Effector memory CD8-positive, alpha-beta T cell (primary cell): ENCODE measurements at regions not wholly inside any gene's neighbourhood (a gene's known extent, or its start where the extent isn't known, plus 50 kb on each side); places are given as distances from the start of the nearest gene placed in this dataset.

Source experiments
- ATAC-seq: fragments of 150-1000 bp; cut with Tn5 transposase; replicated peaks from 2 replicates; pipeline ENCODE4 v1.10.0; 2021; ENCODE audit warnings: mild to moderate bottlenecking, moderate library complexity
- DNase-seq, 3 experiments: peaks; one replicate each; pipeline ENCODE4 v3.0.0; 2021
- H3K27ac Mint-ChIP-seq, 2 donors: one replicate each; pipeline ENCODE4 v1.8.0; 2022; ENCODE audit warnings: mild to moderate bottlenecking in 2 of 2, mixed read lengths in 2 of 2, moderate library complexity in 2 of 2
- H3K27me3 Mint-ChIP-seq, 2 donors: one replicate each; pipeline ENCODE4 v1.8.0; 2022; ENCODE audit warnings: mixed read lengths in 2 of 2
- H3K36me3 Mint-ChIP-seq: one replicate; pipeline ENCODE4 v1.8.0; 2022; ENCODE audit warnings: mild to moderate bottlenecking, moderate library complexity, mixed read lengths; ENCODE audit not compliant: insufficient read depth
- H3K4me1 Mint-ChIP-seq, 2 donors: one replicate each; pipeline ENCODE4 v1.8.0; 2022; ENCODE audit warnings: low read depth in 2 of 2, mixed read lengths in 2 of 2
- H3K4me3 Mint-ChIP-seq, 2 donors: one replicate each; pipeline ENCODE4 v1.8.0; 2022; ENCODE audit warnings: mild to moderate bottlenecking in 2 of 2, mixed read lengths in 2 of 2, moderate library complexity in 2 of 2
- H3K9me3 Mint-ChIP-seq, 2 donors: one replicate each; pipeline ENCODE4 v1.8.0; 2022; ENCODE audit warnings: mixed read lengths in 2 of 2

DNA sequence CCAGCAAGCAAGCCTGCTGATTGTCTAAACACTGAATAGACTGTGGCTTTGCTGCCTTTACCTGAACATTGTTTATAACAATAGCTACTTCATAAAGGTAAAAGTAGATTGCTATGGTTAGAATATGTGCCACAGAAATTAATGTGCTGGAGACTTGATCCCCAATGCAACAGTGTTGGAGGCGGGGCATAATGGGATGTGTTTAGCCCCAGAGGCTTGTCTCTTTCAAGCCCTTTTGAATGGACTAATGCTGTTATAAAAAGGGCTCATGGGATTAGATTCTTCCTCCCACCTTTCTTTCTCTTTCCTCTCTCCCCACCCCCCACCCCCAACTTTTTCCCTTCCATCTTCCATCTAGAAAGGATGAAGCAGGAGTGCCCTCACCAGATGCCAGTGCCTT lies 80.2 kb upstream of the PPP2R5A start:
- Mint-ChIP-seq H3K9me3 (no peaks in the 10 kb centered on the region), H3K27me3 (no peaks in the 10 kb centered on the region), H3K36me3 (peaks cover 2% of the 10 kb centered on the region), H3K4me1 (peaks cover 0 to 1% of the 10 kb centered on the region in 2 donors), H3K27ac (no peak overlapping the region), H3K4me3 (no peak overlapping the region)
- ATAC-seq (no peak), DNase-seq (no peak)

DNA sequence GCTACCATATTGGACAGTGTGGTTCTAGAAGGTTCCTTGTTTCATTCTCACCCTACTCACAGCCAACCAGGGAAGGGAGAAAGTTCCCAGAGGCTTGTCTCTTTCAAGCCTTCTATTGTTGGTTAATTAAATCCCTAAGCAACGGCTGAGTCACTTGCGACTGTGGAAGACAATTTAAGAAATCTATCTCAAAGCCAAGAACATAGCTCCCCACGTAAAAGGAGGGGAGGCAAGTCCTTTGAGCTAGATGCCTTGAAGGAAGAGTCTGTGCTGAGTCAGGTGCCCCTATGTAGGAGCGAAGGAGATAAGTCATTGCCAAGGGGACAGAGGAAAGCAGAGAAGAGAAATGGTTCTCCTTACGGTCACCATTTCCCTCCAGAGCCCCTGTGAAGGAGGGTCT lies 79.4 kb upstream of the PPP2R5A start:
- Mint-ChIP-seq H3K27me3 (no peaks in the 10 kb centered on the region), H3K4me3 (no peak overlapping the region), H3K27ac (no peak overlapping the region), H3K36me3 (peaks cover 2% of the 10 kb centered on the region), H3K4me1 (peaks cover 0 to 1% of the 10 kb centered on the region in 2 donors), H3K9me3 (no peaks in the 10 kb centered on the region)
- DNase-seq (no peak), ATAC-seq (no peak)

DNA sequence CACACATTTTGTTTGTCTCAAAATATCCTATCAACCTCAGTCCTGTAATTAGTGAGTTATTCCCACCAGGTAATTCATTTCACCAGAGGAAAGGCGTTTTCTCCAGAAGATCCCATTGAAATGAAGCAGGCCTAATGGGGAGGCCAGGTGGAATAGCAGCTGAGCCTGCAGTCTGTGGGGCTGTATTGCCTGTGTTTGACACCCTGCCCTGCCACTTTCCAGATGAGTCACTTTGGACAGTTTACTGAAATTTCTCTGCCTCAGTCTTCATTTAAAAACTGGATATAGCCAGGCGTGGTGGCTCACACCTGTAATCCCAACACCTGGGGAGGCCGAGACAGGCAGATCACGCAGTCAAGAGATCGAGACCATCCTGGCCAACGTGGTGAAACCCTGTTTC lies 78.1 kb upstream of the PPP2R5A start:
- DNase-seq (no peak), ATAC-seq (no peak)
- Mint-ChIP-seq H3K27ac (no peak overlapping the region), H3K9me3 (no peaks in the 10 kb centered on the region), H3K36me3 (peaks cover 2% of the 10 kb centered on the region), H3K27me3 (no peaks in the 10 kb centered on the region), H3K4me1 (peaks cover 0 to 1% of the 10 kb centered on the region in 2 donors), H3K4me3 (no peak overlapping the region)

DNA sequence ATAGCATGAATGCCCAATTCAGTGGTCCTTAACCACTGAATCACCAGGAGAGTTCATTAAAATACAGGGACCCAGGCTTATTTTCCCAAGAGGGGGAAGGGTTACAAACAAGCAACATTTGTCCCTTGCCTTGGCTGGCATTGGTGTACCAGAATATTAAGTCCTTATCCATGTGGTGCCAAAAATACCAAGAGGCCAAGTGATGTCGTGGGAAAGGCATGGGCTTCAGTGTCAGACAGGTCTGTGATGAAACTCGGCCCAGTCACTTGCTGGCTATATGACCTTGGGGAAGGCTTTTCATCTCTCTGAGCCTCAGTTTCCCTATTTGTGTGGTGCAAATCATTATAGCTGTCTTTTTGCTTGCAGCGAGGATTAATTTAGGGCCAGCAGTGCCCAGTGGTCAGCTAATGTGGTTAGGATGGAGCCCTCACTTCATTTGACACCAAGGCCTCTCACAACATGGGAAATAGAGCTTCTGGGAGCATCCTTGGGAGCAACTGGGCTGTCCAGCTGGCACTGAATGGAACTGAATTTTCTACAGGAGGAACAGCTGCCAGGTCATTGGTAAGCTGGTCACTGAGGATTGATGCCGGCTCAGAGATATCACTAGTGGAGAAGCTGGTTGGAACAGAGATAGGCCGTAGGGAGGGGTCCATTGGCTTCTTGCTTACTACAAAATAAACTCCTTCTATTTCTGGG lies 77.2 kb upstream of the PPP2R5A start:
- peaks cover 2% of the 10 kb centered on the region for H3K36me3 Mint-ChIP-seq
- ATAC-seq (no peak), DNase-seq (no peak)
- H3K27ac Mint-ChIP-seq, result no peak overlapping the region
- H3K27me3 Mint-ChIP-seq, result no peaks in the 10 kb centered on the region
- H3K4me1 Mint-ChIP-seq, result no peaks in the 10 kb centered on the region
- no peak overlapping the region for H3K4me3 Mint-ChIP-seq
- no peaks in the 10 kb centered on the region for H3K9me3 Mint-ChIP-seq

DNA sequence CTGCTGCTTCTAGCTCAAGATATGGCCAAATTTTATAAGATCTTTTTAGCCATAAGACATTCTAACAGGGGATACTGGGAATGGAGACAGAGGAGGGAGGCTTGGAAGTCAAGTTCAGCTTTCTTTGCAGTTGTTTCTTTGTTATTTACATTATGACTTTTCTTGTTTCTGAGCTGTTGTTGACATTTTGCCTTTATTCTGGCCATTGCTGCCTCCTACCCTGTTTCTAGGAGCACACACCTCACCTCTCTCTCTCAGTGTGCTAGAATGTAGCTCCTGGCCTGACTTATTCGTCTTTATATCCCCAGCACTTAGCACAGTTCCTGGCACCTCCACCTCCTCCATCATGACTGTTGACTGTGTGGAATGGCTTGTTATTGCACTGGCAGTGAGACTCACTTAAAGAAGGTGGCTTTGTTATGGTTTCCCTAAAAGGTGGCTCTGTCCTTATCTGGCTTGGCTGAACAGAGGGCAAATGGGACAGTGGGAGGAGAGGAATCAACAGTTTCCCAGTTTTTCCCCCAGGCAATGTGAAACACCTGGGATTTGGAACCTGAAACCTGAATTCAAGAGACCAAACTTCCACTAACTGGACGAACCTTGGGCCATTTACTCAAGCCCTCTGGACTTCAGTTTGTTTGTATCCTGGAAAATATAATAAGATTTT lies 76.1 kb upstream of the PPP2R5A start:
- Mint-ChIP-seq H3K27ac (no peak overlapping the region), H3K9me3 (no peaks in the 10 kb centered on the region), H3K27me3 (no peaks in the 10 kb centered on the region), H3K36me3 (peaks cover 2% of the 10 kb centered on the region), H3K4me3 (no peak overlapping the region), H3K4me1 (no peaks in the 10 kb centered on the region)
- ATAC-seq (no peak), DNase-seq (no peak)

DNA sequence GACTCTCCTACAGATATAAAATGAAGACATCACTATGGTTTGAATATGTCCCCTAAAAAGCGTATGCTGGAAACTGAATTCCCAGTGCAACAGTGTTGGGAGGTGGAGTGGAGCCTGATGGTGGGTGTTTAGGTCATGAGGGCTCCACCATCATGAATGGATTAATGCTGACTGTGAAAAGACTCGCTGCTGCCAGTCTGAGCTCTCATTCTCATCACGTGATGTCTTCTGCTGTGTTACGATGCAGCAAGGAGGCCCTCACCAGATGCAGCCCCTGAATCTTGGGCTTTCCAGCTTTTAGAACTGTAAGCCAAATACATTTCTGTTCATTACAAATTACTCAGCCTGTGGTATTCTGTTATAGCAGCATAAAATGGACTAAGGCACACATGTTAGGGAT lies 73.8 kb upstream of the PPP2R5A start:
- Mint-ChIP-seq H3K27ac (no peak overlapping the region), H3K4me3 (no peak overlapping the region), H3K9me3 (no peaks in the 10 kb centered on the region), H3K27me3 (peaks cover 8 to 10% of the 10 kb centered on the region in 2 donors), H3K4me1 (peaks cover 0 to 3% of the 10 kb centered on the region in 2 donors), H3K36me3 (peaks cover 2% of the 10 kb centered on the region)
- ATAC-seq, result no peak
- no peak for DNase-seq

DNA sequence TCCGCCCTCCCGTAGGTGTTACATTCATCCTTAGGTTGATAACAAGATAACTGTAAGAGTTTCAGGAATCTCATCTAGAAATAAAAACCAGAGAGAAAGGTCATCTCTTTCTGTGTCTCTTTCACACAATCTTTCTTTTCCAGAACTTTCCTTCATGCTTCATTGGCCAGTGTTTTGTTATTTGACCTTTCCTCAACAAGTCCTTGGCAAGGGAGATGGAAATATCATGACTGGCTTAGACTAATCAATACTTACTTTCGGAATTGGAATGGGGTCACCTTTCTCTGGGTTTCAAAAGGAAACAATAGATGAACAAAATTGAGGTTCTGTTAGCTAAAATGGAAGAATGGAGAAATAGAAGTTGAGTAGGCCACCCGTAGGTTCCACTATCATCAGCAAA lies 72.9 kb upstream of the PPP2R5A start:
- H3K27me3 Mint-ChIP-seq, result peaks cover 8 to 10% of the 10 kb centered on the region in 2 donors
- H3K36me3 Mint-ChIP-seq, result peaks cover 2% of the 10 kb centered on the region
- no peak overlapping the region for H3K27ac Mint-ChIP-seq
- no peak for ATAC-seq
- no peak overlapping the region for H3K4me3 Mint-ChIP-seq
- no peaks in the 10 kb centered on the region for H3K9me3 Mint-ChIP-seq
- peaks cover 0 to 3% of the 10 kb centered on the region in 2 donors for H3K4me1 Mint-ChIP-seq
- DNase-seq, result no peak

DNA sequence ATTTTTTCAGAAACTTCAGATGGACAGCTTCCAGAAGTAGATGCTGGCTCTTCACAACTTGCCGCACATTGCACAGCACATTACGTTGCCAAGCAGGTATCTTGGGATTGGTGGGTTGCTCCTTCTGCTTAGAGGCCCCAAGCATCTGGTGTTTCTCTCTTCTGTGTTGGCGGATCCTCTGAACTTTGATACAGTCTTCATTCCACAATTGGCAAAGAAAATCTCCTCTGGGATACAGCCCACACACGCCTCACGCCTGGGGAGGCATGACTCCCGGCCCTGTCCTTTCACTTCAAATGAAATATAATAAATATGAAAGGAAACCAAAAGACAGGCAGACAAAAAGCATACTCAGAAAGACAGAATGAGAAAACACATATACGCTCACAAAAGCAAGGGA lies 72.3 kb upstream of the PPP2R5A start:
- Mint-ChIP-seq H3K4me1 (peaks cover 0 to 3% of the 10 kb centered on the region in 2 donors), H3K9me3 (no peaks in the 10 kb centered on the region), H3K4me3 (no peak overlapping the region), H3K27ac (no peak overlapping the region), H3K27me3 (peaks cover 8 to 10% of the 10 kb centered on the region in 2 donors), H3K36me3 (no peaks in the 10 kb centered on the region)
- DNase-seq (no peak), ATAC-seq (no peak)

DNA sequence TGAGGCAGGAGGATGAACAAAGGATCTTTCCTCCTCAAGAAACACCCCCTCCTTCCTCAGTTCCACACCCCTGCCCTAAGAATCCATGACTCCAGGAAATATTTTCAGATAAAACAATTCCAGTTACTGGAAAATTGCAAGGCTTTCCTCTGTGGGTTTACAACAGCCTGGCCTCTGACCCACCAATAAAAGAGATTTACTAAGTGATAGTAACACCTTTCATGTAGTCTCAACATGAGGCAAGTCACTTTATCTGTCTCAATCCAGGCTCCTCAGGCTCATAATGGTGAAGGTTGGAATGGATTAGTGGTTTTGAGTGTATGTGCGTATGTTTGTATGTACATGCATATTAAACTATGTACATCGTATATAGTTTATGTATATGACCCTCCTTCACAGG lies 71.4 kb upstream of the PPP2R5A start:
- Mint-ChIP-seq H3K4me3 (no peak overlapping the region), H3K36me3 (no peaks in the 10 kb centered on the region), H3K27me3 (peaks cover 8 to 10% of the 10 kb centered on the region in 2 donors), H3K4me1 (peaks cover 0 to 3% of the 10 kb centered on the region in 2 donors), H3K9me3 (no peaks in the 10 kb centered on the region), H3K27ac (no peak overlapping the region)
- DNase-seq (no peak), ATAC-seq (no peak)

DNA sequence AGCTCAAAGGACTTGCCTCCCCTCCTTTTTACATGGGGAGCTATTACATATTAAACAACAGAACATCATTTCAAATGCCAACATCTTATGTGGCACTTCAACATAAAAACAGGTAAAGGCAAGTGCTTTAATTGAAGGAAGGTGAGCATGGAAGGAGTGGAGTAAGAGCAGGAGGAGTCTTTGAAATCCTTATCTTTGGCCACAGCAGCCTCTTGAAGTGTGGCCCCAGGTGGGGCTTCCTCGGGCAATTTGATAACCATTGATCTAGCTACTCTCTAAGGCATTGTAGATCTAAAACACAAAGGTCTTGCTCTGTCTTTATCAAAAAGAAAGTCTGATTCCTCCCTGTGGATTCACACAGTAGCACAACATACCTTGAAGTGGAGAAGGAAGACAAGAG lies 70.9 kb upstream of the PPP2R5A start:
- Mint-ChIP-seq H3K36me3 (no peaks in the 10 kb centered on the region), H3K9me3 (no peaks in the 10 kb centered on the region), H3K27me3 (peaks cover 8 to 10% of the 10 kb centered on the region in 2 donors), H3K4me1 (peaks cover 0 to 3% of the 10 kb centered on the region in 2 donors), H3K27ac (no peak overlapping the region), H3K4me3 (no peak overlapping the region)
- DNase-seq (no peak), ATAC-seq (no peak)

DNA sequence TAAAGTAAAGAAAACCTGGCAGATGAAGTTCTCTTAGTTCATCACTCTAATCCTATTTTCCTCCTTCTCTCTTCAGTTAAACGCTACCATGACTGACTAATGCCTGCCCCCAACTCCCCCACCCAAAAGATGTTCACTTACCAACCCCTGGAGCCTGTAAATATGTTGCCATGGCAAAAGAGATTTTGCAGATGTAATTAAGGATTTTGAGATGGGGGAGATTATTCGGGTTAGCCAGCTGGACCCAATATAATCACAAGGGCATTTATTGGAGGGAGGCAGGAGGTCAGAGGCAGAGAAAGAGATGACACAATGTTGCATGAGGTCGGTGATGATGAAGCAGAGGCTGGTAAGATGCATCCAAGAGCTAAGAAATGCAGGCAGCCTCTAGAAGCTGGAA lies 69.3 kb upstream of the PPP2R5A start:
- Mint-ChIP-seq H3K9me3 (no peaks in the 10 kb centered on the region), H3K4me3 (no peak overlapping the region), H3K27ac (no peak overlapping the region), H3K27me3 (peaks cover 8 to 10% of the 10 kb centered on the region in 2 donors), H3K36me3 (no peaks in the 10 kb centered on the region), H3K4me1 (peaks cover 0 to 3% of the 10 kb centered on the region in 2 donors)
- no peak for ATAC-seq
- no peak for DNase-seq

DNA sequence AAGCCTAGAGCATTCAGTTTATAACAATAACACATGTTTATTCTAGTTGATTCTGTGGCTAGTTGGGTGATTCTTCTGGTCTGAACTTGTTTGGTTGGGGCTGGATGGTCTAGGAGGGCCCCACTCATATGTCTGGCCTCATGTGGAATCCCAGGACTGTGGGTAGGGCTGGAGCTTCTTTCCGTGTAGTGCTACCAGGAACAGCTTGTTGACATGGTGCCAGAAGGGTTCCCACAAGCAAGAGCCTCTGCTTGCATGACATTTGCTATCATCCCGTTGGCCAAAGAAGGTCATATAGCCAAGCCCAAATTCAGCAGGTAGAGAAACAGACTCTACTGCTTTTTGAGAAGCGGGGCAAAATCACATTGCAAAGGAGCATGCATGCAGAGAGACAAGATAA lies 67.6 kb upstream of the PPP2R5A start:
- no peak overlapping the region for H3K27ac Mint-ChIP-seq
- no peaks in the 10 kb centered on the region for H3K9me3 Mint-ChIP-seq
- no peak for DNase-seq
- H3K4me3 Mint-ChIP-seq, result no peak overlapping the region
- H3K36me3 Mint-ChIP-seq, result no peaks in the 10 kb centered on the region
- H3K4me1 Mint-ChIP-seq, result peaks cover 3 to 4% of the 10 kb centered on the region in 2 donors
- H3K27me3 Mint-ChIP-seq, result peaks cover 8 to 10% of the 10 kb centered on the region in 2 donors
- no peak for ATAC-seq

DNA sequence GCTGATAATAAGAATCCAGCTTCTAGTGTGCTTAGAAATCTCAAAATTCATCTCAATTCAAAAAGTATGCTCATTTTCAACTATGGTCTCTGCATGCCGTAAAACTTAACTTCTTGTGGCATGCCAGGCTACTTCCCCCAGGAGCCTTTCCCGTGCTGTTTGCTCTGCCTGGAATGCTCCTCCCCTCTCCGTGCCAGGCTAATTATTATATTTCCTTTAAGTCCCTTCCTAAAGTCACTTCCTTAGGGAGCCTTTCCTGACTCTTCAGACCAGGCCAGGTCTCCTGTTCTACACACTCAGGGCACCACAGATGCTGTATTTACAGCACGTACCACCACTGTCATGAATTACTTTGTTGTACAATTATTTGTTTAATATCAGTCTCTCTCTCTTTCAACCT lies 67.1 kb upstream of the PPP2R5A start:
- DNase-seq (no peak), ATAC-seq (no peak)
- Mint-ChIP-seq H3K4me3 (no peak overlapping the region), H3K27ac (no peak overlapping the region), H3K9me3 (no peaks in the 10 kb centered on the region), H3K27me3 (peaks cover 8 to 10% of the 10 kb centered on the region in 2 donors), H3K36me3 (no peaks in the 10 kb centered on the region), H3K4me1 (peaks cover 3 to 4% of the 10 kb centered on the region in 2 donors)

DNA sequence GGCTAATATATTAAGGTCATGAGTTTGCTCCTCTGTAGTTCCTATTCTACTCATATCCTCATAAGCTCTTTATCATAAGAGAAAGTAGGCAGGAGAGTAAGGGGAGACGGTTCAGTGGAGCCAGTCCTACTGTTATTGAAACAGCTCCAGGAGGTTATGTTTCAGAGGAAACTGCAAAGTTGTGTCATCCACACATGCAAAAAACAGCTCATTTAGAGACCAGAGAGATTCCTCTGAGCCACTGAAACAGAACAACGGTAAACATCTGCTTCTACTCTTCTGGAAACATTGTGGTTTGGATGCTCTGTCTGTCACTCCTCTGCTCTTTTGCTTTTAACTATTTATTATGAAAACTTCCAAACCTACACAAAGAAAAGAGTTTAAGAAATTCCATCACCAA lies 66.3 kb upstream of the PPP2R5A start:
- H3K27ac Mint-ChIP-seq, result peak overlapping the region in 1 of 2 donors; percentile 30
- no peak overlapping the region for H3K4me3 Mint-ChIP-seq
- H3K27me3 Mint-ChIP-seq, result peaks cover 8 to 10% of the 10 kb centered on the region in 2 donors
- ATAC-seq (no peak), DNase-seq (no peak)
- no peaks in the 10 kb centered on the region for H3K9me3 Mint-ChIP-seq
- no peaks in the 10 kb centered on the region for H3K36me3 Mint-ChIP-seq
- H3K4me1 Mint-ChIP-seq, result peaks cover 5 to 6% of the 10 kb centered on the region in 2 donors
